ENCODE measurements at regions not wholly inside any gene's neighbourhood (a gene's known extent, or its start where the extent isn't known, plus 50 kb on each side); places are given as distances from the start of the nearest gene placed in this dataset.

- no peak for TF ChIP-seq CTCF (conservative IDR thresholded peaks at IDR 0.05; ENCODE audit: low read length)
- no peak for TF ChIP-seq EZH2phosphoT487 (IDR thresholded peaks at IDR 0.05; ENCODE audit: borderline replicate concordance, low read depth, low read length)
These were observed 299.2 kb downstream of the UBE3D start for GRCh38 chr6:82766476-82766875.
